Thymus (tissue), 11 donors: ENCODE measurements at regions not wholly inside any gene's neighbourhood (a gene's known extent, or its start where the extent isn't known, plus 50 kb on each side); places are given as distances from the start of the nearest gene placed in this dataset.
"Not testable (repeated sequence)": the region's sequence is repeated elsewhere in the genome, so short reads cannot be mapped to it uniquely, and the experiment has no call there.

Experiments
- DNase-seq, 9 donors: peaks; one replicate each; pipeline ENCODE4 v3.0.0-alpha.2; 2013; ENCODE audit warnings: low spot score in 9 of 9, low read depth in 6 of 9, missing footprints in 1 of 9
- H3K27ac ChIP-seq, 2 donors: one replicate each; pipeline ENCODE4 v1.5.1; 2013; ENCODE audit warnings: control low read depth in 1 of 2, low read depth in 1 of 2, low read length in 1 of 2, mild to moderate bottlenecking in 1 of 2, moderate library complexity in 1 of 2
- H3K27me3 ChIP-seq, 2 donors: one replicate each; pipeline ENCODE4 v1.5.1; 2013; ENCODE audit warnings: low read length in 1 of 2; ENCODE audit not compliant: control insufficient read depth in 2 of 2, insufficient read depth in 1 of 2
- H3K36me3 ChIP-seq, 2 donors: one replicate each; pipeline ENCODE4 v1.5.1; 2013; ENCODE audit warnings: low read length in 1 of 2, mild to moderate bottlenecking in 1 of 2, moderate library complexity in 1 of 2; ENCODE audit not compliant: control insufficient read depth in 2 of 2, insufficient read depth in 2 of 2
- H3K4me1 ChIP-seq, 2 donors: one replicate each; pipeline ENCODE4 v1.5.1; 2013; ENCODE audit warnings: low read length in 2 of 2; ENCODE audit not compliant: control insufficient read depth in 2 of 2, insufficient read depth in 2 of 2
- H3K4me3 ChIP-seq, 2 donors: one replicate each; pipeline ENCODE4 v1.5.1; 2013; ENCODE audit warnings: low read length in 2 of 2, control low read depth in 1 of 2, mild to moderate bottlenecking in 1 of 2
- H3K9me3 ChIP-seq, 2 donors: one replicate each; pipeline ENCODE4 v1.5.1; 2013; ENCODE audit warnings: low read length in 1 of 2, mild to moderate bottlenecking in 1 of 2; ENCODE audit not compliant: control insufficient read depth in 2 of 2, insufficient read depth in 1 of 2
- WGBS: extraction: QIAGEN DNeasy Blood & Tissue Kit; methylation state at CpG from one replicate; pipeline ENCODE4 v1.1.7; 2013; 5-methylcytosine and 5-hydroxymethylcytosine counted together
- donor health status: healthy.

DNA sequence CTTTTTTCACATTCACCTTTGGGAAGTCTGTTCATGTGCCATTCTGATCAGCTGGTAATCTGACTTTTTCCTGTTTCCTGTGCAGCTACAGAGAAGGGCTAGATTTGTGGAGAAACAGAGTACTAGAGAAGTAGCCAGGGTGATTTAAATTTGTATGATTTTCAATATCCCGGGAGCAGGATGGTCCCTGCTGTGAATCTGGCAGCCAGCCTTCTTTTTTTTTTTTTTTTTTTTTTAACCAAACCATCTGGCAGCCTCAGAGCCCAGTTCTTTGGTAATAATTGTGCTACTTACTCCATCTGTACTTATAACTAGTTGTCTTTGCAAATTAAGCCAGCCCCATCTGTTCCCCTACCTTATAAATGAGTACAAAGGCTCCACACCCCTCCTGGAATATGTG is 248.6 kb upstream of the DEPDC1 start:
- Histone ChIP-seq H3K27ac (no peak overlapping the region), H3K27me3 (no peaks in the 10 kb centered on the region), H3K4me3 (no peak overlapping the region), H3K9me3 (peaks cover 0 to 7% of the 10 kb centered on the region in 2 donors), H3K4me1 (no peaks in the 10 kb centered on the region), H3K36me3 (no peaks in the 10 kb centered on the region)
- no peak for DNase-seq
- 78% methylated on average over 1 of the region's 1 CpG for WGBS

DNA sequence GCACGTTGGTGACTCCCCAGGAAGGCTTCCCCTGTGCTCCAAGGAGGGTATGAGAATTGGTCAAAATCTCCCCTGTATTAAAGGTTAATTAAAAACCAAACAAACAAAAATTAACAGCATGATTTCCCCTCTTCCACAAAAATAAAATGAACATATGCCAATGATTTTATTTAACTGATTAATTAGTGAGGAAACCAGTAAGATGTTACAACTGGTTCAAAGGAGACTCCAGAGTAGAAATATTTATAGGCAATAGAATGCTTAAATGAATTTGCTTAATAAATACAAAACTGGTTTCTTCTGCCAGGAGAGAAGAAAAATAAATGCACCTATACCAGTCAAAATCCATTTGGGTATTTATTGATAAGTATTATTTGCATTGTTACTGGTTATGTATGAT is 249.5 kb upstream of the DEPDC1 start:
- peaks cover 0 to 7% of the 10 kb centered on the region in 2 donors for H3K9me3 ChIP-seq
- no peaks in the 10 kb centered on the region for H3K4me1 ChIP-seq
- no peaks in the 10 kb centered on the region for H3K27me3 ChIP-seq
- WGBS = 87% methylated on average over 1 of the region's 1 CpG
- DNase-seq = no peak
- no peak overlapping the region for H3K27ac ChIP-seq
- H3K36me3 ChIP-seq = no peaks in the 10 kb centered on the region
- no peak overlapping the region for H3K4me3 ChIP-seq

DNA sequence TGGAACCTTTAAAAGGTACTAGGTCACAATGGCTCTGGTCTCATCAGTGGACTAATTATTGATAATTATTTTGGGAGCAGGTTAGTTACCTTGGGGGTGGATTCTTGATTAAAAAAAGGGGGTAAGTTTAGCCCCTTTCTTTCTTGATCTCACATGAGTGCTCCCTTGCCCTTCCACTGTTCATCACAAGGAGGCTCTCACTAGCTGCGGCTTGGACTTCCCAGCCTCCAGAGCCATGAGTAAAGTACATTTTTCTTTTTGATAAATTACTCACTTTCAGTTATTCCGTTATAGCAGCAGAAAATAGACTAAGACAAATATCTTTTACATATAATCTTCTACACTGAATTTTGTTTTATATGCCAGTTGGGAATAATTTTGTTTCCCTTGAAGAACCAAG is 254.8 kb upstream of the DEPDC1 start:
- Histone ChIP-seq H3K4me3 (no peak overlapping the region), H3K9me3 (no peaks in the 10 kb centered on the region), H3K4me1 (no peaks in the 10 kb centered on the region), H3K27ac (no peak overlapping the region), H3K36me3 (no peaks in the 10 kb centered on the region), H3K27me3 (no peaks in the 10 kb centered on the region)
- DNase-seq = no peak
- WGBS = 90% methylated on average over 2 of the region's 2 CpGs

DNA sequence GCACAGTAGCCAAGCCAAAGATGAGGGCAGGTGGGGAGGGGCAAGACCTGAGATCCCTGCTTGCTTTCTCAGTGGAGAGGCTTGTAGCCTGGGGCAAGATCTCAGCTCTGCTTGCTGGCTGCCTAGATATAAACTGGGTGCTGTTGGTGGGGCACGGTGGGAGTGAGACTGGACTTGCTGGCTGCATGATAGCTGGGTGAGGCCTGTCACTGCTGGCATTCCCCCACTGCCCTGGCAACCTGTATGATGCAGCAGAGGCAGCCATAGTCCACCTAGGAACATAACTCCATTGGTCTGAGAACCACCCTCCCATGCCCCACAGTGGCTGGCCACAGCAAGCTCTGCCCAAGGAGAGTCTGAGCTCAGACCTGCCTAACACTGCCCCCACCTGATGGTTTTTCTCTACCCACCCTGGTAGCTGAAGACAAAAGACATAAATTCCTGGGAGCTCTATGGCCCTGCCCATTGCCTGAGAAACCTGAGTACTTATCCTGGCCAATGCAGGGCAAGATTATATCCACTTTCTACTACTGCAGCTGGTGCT is 261.9 kb upstream of the DEPDC1 start:
- Histone ChIP-seq H3K4me3 (no peak overlapping the region), H3K4me1 (no peaks in the 10 kb centered on the region), H3K9me3 (no peaks in the 10 kb centered on the region), H3K27me3 (no peaks in the 10 kb centered on the region), H3K27ac (no peak overlapping the region), H3K36me3 (no peaks in the 10 kb centered on the region)
- no peak for DNase-seq
- WGBS = 76% methylated on average over 1 of the region's 1 CpG

DNA sequence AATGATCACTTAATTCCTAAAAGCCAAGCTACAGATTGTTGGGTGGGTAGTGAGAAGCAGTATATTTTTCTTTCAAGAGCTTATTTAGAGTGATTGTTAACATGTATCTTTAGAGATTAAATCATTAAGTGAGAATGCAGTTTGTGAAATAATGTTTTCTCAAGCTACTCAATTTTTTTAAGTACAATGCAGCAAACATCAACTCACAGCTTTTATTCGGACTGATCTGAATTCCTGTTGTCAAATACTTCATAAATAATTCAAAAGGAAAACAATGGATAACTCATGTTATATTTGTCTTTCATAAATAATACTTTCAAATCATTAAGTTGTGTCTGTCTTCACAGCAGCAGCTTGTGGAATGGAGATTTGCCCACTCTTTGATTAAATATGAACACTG is 271.1 kb upstream of the DEPDC1 start:
- H3K9me3 ChIP-seq = no peaks in the 10 kb centered on the region
- DNase-seq = no peak
- no peaks in the 10 kb centered on the region for H3K4me1 ChIP-seq
- H3K27me3 ChIP-seq = no peaks in the 10 kb centered on the region
- no peaks in the 10 kb centered on the region for H3K36me3 ChIP-seq
- H3K27ac ChIP-seq = no peak overlapping the region
- H3K4me3 ChIP-seq = no peak overlapping the region
- WGBS = 85% methylated on average over 1 of the region's 1 CpG

DNA sequence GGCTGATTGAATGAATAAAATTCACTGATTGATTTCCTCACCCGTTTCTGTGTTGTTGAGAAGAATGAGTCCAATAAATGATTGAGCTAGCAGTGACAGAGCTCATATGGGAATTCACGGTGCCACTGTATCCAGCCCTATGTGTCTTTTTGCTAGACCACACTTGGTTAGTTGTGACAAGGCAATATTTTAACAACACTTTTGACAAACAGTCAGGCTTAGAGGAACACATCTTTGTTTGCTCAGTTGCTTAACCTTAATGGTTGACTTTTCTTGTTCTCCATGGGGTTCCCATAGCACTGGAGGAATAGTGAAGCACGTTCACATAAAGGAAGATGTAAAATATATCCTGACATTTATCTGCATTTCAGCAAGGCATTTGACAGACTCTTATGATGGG is 273.9 kb upstream of the DEPDC1 start:
- Histone ChIP-seq H3K4me3 (no peak overlapping the region), H3K36me3 (no peaks in the 10 kb centered on the region), H3K27me3 (no peaks in the 10 kb centered on the region), H3K9me3 (no peaks in the 10 kb centered on the region), H3K27ac (no peak overlapping the region), H3K4me1 (no peaks in the 10 kb centered on the region)
- no peak for DNase-seq
- 95% methylated on average over 3 of the region's 3 CpGs for WGBS

DNA sequence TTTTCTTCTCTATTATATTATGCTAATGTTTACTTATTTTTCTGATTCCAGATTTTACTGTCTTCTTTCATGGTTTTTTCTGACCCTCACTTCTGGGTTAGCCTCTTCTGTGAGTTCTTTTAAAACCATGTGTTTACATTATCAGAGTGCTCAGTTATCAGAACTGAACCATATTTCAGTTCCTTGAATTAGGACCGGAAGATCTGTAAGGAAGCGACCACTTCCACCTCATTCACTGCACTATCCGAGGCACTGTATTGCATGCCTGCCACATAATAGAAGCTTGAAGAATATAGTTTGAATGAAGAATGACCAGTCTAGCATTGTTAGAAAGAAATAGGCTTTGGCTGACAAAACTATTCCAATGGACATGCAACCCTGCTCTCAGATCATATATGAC is 281.0 kb upstream of the DEPDC1 start:
- DNase-seq = no peak
- Histone ChIP-seq H3K9me3 (peaks cover 0 to 5% of the 10 kb centered on the region in 2 donors), H3K4me3 (no peak overlapping the region), H3K27ac (no peak overlapping the region), H3K27me3 (no peaks in the 10 kb centered on the region), H3K4me1 (no peaks in the 10 kb centered on the region), H3K36me3 (no peaks in the 10 kb centered on the region)
- WGBS = 21% methylated on average over 3 of the region's 3 CpGs

DNA sequence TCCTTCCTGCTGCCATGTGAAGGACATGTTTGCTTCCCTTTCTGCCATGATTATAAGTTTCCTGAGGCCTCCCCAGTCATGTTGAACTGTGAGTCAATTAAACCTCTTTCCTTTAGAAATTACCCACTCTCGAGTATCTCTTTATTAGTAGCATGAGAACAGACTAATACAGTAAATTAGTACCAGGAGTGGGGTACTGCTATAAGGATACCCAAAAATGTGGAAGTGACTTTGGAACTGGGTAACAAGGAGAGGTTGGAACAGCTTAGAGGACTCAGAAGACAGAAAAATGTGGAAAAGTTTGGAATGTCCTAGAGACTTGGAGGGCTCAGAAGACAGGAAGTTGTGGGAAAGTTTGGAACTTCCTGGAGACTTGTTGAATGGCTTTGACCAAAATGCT is 283.0 kb upstream of the DEPDC1 start:
- H3K27ac ChIP-seq, H3K9me3 ChIP-seq, H3K4me1 ChIP-seq, H3K27me3 ChIP-seq, DNase-seq, H3K36me3 ChIP-seq, H3K4me3 ChIP-seq: not testable (repeated sequence)
- WGBS = 91% methylated on average over 1 of the region's 1 CpG

DNA sequence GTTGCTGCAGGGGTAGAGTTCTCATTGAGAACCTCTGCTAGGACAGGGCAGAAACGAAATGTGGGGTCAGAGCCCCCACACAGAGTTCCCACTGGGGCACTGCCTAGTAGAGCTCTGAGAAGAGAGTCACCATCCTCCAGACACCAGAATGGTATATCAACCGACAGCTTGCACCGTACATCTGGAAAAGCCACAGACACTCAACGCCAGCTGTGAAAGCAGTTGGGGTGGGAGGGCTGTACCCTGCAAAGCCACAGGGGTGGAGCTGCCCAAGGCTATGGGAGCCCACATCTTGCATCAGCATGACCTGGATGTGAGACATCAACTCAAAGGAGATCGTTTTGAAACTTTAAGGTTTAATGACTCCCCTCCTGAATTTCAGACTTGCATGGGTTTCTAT is 284.0 kb upstream of the DEPDC1 start:
- Histone ChIP-seq H3K27ac (no peak overlapping the region), H3K4me3 (no peak overlapping the region), H3K27me3 (no peaks in the 10 kb centered on the region), H3K4me1 (no peaks in the 10 kb centered on the region), H3K36me3 (no peaks in the 10 kb centered on the region), H3K9me3 (peaks cover 0 to 5% of the 10 kb centered on the region in 2 donors)
- 46% methylated on average over 5 of the region's 5 CpGs for WGBS
- DNase-seq = peak in 1 of 9 donors; percentile 16

DNA sequence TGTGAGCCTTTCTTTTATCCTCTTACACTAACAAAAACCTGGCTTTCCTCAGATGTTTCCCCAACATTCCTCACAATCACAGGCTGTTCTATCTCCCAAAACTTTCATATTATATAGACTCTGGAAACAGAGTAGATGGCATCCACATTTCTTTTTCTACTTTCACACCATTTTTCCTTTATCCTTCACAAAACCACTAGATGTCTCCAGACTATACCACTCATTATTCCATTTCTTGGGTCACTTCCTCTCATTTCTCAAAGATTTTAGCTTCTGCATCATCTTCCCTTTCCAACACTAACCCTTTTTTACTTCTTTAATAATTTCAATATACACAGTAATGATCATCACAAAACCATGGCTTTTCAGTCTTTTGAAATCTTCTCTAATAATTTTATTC is 286.0 kb upstream of the DEPDC1 start:
- Histone ChIP-seq H3K27ac (no peak overlapping the region), H3K27me3 (no peaks in the 10 kb centered on the region), H3K4me3 (no peak overlapping the region), H3K4me1 (no peaks in the 10 kb centered on the region), H3K36me3 (no peaks in the 10 kb centered on the region), H3K9me3 (peaks cover 0 to 5% of the 10 kb centered on the region in 2 donors)
- no peak for DNase-seq
